Keratinocyte (primary cell): ENCODE measurements at regions not wholly inside any gene's neighbourhood (a gene's known extent, or its start where the extent isn't known, plus 50 kb on each side); places are given as distances from the start of the nearest gene placed in this dataset.

ENCODE experiments used
- DNase-seq: peaks from one replicate; pipeline ENCODE4 v3.0.0-alpha.2; 2011; ENCODE audit warnings: low read depth, missing footprints, low spot score
- FAIRE-seq: peaks from 2 replicates; lab custom pipeline; 2011; peaks lifted over from hg19 to GRCh38; lab: Jason Lieb, UNC
- H2AFZ ChIP-seq: 2 replicates; pipeline ENCODE4 v1.6.0; 2012; ENCODE audit warnings: low read length, control low read depth, inconsistent platforms; ENCODE audit not compliant: control insufficient read depth
- H3K27ac ChIP-seq: 2 replicates; pipeline ENCODE4 v1.5.1; 2011; ENCODE audit warnings: low read length; ENCODE audit not compliant: control insufficient read depth, insufficient read depth
- H3K27me3 ChIP-seq: 3 replicates; pipeline ENCODE4 v1.6.0; 2011; ENCODE audit warnings: low read length; ENCODE audit not compliant: control insufficient read depth, insufficient read depth; ENCODE audit errors: extremely low read depth
- H3K36me3 ChIP-seq, 2 experiments: 2 replicates in 1 of 2; 3 replicates in 1 of 2; pipeline ENCODE4 v1.5.1; 2011; ENCODE audit warnings: low read length in 2 of 2, mild to moderate bottlenecking in 1 of 2; ENCODE audit not compliant: control insufficient read depth in 2 of 2, insufficient read depth in 2 of 2; ENCODE audit errors: extremely low read depth in 1 of 2
- H3K4me1 ChIP-seq: 3 replicates; pipeline ENCODE4 v1.5.1; 2011; ENCODE audit warnings: low read length; ENCODE audit not compliant: control insufficient read depth, insufficient read depth; ENCODE audit errors: extremely low read depth
- H3K4me2 ChIP-seq: 3 replicates; pipeline ENCODE4 v1.6.0; 2011; ENCODE audit warnings: low read depth, low read length; ENCODE audit not compliant: control insufficient read depth, insufficient read depth; ENCODE audit errors: extremely low read depth
- H3K4me3 ChIP-seq, 3 experiments: fragments of 200-600 bp in 1 of 3; sonication (generic) in 1 of 3; 2 replicates in 2 of 3; 3 replicates in 1 of 3; pipeline ENCODE4 v1.5.1; 2011 to 2016; ENCODE audit warnings: low read length in 3 of 3, mild to moderate bottlenecking in 3 of 3, control low read depth in 2 of 3, inconsistent platforms in 1 of 3, low read depth in 1 of 3, mixed read lengths in 1 of 3, mixed run types in 1 of 3, moderate library complexity in 1 of 3; ENCODE audit not compliant: control insufficient read depth in 2 of 3, insufficient read depth in 2 of 3; ENCODE audit errors: extremely low read depth in 1 of 3
- H3K79me2 ChIP-seq: 2 replicates; pipeline ENCODE4 v1.6.0; 2012; ENCODE audit warnings: low read length; ENCODE audit not compliant: control insufficient read depth, insufficient read depth
- H3K9ac ChIP-seq: 3 replicates; pipeline ENCODE4 v1.6.0; 2011; ENCODE audit warnings: low read length; ENCODE audit not compliant: control insufficient read depth, insufficient read depth; ENCODE audit errors: extremely low read depth
- H3K9me1 ChIP-seq: 3 replicates; pipeline ENCODE4 v1.6.0; 2011; ENCODE audit warnings: low read length; ENCODE audit not compliant: control insufficient read depth, insufficient read depth; ENCODE audit errors: extremely low read depth
- H3K9me3 ChIP-seq: 2 replicates; pipeline ENCODE4 v1.5.1; 2012; ENCODE audit warnings: low read depth, low read length; ENCODE audit not compliant: control insufficient read depth
- H4K20me1 ChIP-seq: 3 replicates; pipeline ENCODE4 v1.6.0; 2011; ENCODE audit warnings: low read length; ENCODE audit not compliant: control insufficient read depth, insufficient read depth; ENCODE audit errors: extremely low read depth
- EZH2 ChIP-seq: IDR thresholded peaks from one replicate; pipeline ENCODE4 v1.6.1; 2012; ENCODE audit warnings: inconsistent platforms, mild to moderate bottlenecking, low read length, moderate library complexity
- dilution Hi-C: fragments of 300-500 bp; cut with MboI; formaldehyde crosslinking; loops from one replicate; pipeline ENCODE4 v1.7.0; 2020; ENCODE audit warnings: low sequenced_read_pairs; ENCODE audit not compliant: extremely low pct_ligation_motif_present
- TF ChIP-seq, protein P1 (sequence below), 3 experiments: IDR thresholded peaks in 1 of 3; conservative IDR thresholded peaks in 1 of 3; optimal IDR thresholded peaks in 1 of 3; 2 replicates in 2 of 3; 3 replicates in 1 of 3; pipeline versions ENCODE3 to v1.5.1; 2011; ENCODE audit warnings: low read length in 3 of 3, mild to moderate bottlenecking in 3 of 3, moderate library complexity in 2 of 3, control low read depth in 1 of 3, inconsistent platforms in 1 of 3; ENCODE audit not compliant: insufficient read depth in 2 of 3; ENCODE audit errors: extremely low read depth in 1 of 3

DNA sequence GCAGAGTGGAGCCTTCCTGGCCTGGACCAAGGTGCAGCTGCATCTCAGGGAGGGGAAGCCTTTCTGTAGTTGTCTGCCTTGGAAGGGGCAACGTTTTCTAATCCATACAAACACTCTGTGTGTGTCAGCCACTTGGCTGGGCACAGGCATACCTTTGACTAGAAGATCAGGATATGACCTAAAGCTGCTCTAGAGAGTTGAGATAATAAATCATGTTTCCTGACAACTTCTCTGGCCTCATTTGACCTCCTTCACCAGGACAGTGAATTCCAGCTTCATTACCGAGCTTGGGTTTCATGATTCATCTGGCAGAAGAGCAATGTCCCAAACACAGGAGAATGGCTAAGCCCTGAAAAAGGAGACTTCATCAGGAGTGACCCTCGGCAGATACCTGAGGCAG is 89.6 kb upstream of the KIT start:
- DNase-seq (no peak), FAIRE-seq (peak; percentile 71)
- no peak overlapping the region for H3K9ac ChIP-seq
- no peak for TF ChIP-seq EZH2
- TF ChIP-seq, protein P1, sequence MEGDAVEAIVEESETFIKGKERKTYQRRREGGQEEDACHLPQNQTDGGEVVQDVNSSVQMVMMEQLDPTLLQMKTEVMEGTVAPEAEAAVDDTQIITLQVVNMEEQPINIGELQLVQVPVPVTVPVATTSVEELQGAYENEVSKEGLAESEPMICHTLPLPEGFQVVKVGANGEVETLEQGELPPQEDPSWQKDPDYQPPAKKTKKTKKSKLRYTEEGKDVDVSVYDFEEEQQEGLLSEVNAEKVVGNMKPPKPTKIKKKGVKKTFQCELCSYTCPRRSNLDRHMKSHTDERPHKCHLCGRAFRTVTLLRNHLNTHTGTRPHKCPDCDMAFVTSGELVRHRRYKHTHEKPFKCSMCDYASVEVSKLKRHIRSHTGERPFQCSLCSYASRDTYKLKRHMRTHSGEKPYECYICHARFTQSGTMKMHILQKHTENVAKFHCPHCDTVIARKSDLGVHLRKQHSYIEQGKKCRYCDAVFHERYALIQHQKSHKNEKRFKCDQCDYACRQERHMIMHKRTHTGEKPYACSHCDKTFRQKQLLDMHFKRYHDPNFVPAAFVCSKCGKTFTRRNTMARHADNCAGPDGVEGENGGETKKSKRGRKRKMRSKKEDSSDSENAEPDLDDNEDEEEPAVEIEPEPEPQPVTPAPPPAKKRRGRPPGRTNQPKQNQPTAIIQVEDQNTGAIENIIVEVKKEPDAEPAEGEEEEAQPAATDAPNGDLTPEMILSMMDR (optimal IDR thresholded peaks at IDR 0.05 in 1 of 3, IDR thresholded peaks at IDR 0.05 in 1 of 3, conservative IDR thresholded peaks at IDR 0.05 in 1 of 3; ENCODE audit: extremely low read depth in 1 of 3, insufficient read depth in 2 of 3, low read length in 3 of 3): no peak
- H3K27ac ChIP-seq: no peak overlapping the region
- peaks cover 7% of the 10 kb centered on the region for H3K4me1 ChIP-seq
- H2AFZ ChIP-seq: no peak overlapping the region
- no peak overlapping the region for H3K4me3 ChIP-seq
- H3K79me2 ChIP-seq: no peaks in the 10 kb centered on the region
- no peak overlapping the region for H3K4me2 ChIP-seq
- no peaks in the 10 kb centered on the region for H3K27me3 ChIP-seq
- no peaks in the 10 kb centered on the region for H3K9me3 ChIP-seq
- dilution Hi-C loops: no loop called here
- H3K9me1 ChIP-seq: no peaks in the 10 kb centered on the region
- H3K36me3 ChIP-seq: no peaks in the 10 kb centered on the region
- no peaks in the 10 kb centered on the region for H4K20me1 ChIP-seq

DNA sequence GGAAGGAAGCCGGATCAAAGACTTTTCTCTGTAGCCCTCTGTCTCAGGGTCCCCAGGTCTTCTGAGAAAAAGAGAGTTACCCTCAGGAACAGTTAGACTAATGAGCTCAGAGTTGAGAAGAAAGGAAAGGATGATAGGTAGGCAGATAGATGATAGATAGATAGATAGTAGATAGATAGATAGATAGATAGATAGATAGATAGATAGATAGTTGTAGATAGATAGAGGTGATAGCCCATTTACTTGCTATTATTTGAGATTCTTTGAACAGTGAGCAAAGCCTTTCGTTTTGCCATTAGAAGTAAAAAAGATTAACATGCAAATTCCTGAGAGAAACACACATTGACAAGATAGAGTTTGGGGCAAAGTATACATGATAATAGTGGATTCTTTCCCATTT is 86.9 kb upstream of the KIT start:
- dilution Hi-C loops: no loop called here
- Histone ChIP-seq H3K79me2 (no peaks in the 10 kb centered on the region), H3K9me1 (no peaks in the 10 kb centered on the region), H2AFZ (no peak overlapping the region), H3K4me1 (peaks cover 7% of the 10 kb centered on the region), H3K9ac (no peak overlapping the region), H4K20me1 (no peaks in the 10 kb centered on the region), H3K36me3 (no peaks in the 10 kb centered on the region), H3K4me3 (no peak overlapping the region), H3K27me3 (no peaks in the 10 kb centered on the region), H3K9me3 (no peaks in the 10 kb centered on the region), H3K27ac (no peak overlapping the region), H3K4me2 (no peak overlapping the region)
- TF ChIP-seq, protein P1 (optimal IDR thresholded peaks at IDR 0.05 in 1 of 3, IDR thresholded peaks at IDR 0.05 in 1 of 3, conservative IDR thresholded peaks at IDR 0.05 in 1 of 3; ENCODE audit: extremely low read depth in 1 of 3, insufficient read depth in 2 of 3, low read length in 3 of 3): no peak
- TF ChIP-seq EZH2: no peak
- FAIRE-seq (no peak), DNase-seq (no peak)
